Adipocyte (in vitro differentiated cells): ENCODE measurements at regions not wholly inside any gene's neighbourhood (a gene's known extent, or its start where the extent isn't known, plus 50 kb on each side); places are given as distances from the start of the nearest gene placed in this dataset.
"Not testable (repeated sequence)": the region's sequence is repeated elsewhere in the genome, so short reads cannot be mapped to it uniquely, and the experiment has no call there.

Experiments
- DNase-seq: peaks from one replicate; pipeline ENCODE4 v3.0.0-alpha.2; 2015; ENCODE audit warnings: low read depth
- H3K27me3 ChIP-seq: replicated peaks from 2 replicates; pipeline ENCODE4 v1.7.0; 2013; ENCODE audit warnings: mild to moderate bottlenecking, low read length, moderate library complexity; ENCODE audit not compliant: control insufficient read depth, insufficient read depth
- H3K36me3 ChIP-seq: 2 replicates; pipeline ENCODE4 v1.7.0; 2013; ENCODE audit warnings: low read length, mild to moderate bottlenecking, moderate library complexity; ENCODE audit not compliant: control insufficient read depth, insufficient read depth, severe bottlenecking
- H3K4me1 ChIP-seq: 2 replicates; pipeline ENCODE4 v1.7.0; 2013; ENCODE audit warnings: mild to moderate bottlenecking, low read length, moderate library complexity; ENCODE audit not compliant: control insufficient read depth, insufficient read depth
- H3K4me3 ChIP-seq: 2 replicates; pipeline ENCODE4 v1.7.0; 2013; ENCODE audit warnings: mild to moderate bottlenecking, low read length, moderate library complexity
- H3K9ac ChIP-seq: 2 replicates; pipeline ENCODE4 v1.7.0; 2013; ENCODE audit warnings: mild to moderate bottlenecking, low read length, moderate library complexity
- H3K9me3 ChIP-seq: 2 replicates; pipeline ENCODE4 v1.7.0; 2013; ENCODE audit warnings: mild to moderate bottlenecking, low read length, moderate library complexity; ENCODE audit not compliant: control insufficient read depth

GRCh38 chr9:88849878-88850277 lies 141.4 kb upstream of the S1PR3 start:
- not testable (repeated sequence) for H3K9ac ChIP-seq, H3K27me3 ChIP-seq, H3K36me3 ChIP-seq, H3K4me3 ChIP-seq, DNase-seq
- H3K4me1 ChIP-seq = peaks cover 12% of the 10 kb centered on the region
- peaks cover 15% of the 10 kb centered on the region for H3K9me3 ChIP-seq

DNA sequence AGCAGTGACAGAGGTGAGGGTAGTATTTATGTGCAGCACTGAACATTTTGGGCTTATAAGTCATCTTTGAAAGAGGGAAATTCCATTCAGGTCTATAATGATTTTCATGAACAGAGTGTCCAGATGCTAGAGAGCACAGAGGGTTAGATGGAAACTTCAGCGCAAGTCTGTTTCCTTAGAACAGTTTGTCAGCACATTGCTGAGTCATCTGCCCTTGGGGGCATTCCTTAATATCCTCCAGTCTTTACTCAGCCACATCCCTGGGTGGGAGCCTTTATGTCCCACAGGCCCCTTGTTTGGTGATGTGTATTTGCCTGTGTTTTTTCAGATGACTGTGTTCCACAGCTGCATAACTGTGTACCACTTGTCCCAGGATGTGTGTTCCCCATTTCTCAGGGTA lies 138.5 kb upstream of the S1PR3 start:
- Histone ChIP-seq H3K4me3 (peak overlapping the region; percentile 7), H3K9ac (peak overlapping the region; percentile 59), H3K36me3 (no peaks in the 10 kb centered on the region), H3K27me3 (no peaks in the 10 kb centered on the region), H3K4me1 (peaks cover 12% of the 10 kb centered on the region), H3K9me3 (peaks cover 21% of the 10 kb centered on the region)
- DNase-seq = peak; percentile 95

DNA sequence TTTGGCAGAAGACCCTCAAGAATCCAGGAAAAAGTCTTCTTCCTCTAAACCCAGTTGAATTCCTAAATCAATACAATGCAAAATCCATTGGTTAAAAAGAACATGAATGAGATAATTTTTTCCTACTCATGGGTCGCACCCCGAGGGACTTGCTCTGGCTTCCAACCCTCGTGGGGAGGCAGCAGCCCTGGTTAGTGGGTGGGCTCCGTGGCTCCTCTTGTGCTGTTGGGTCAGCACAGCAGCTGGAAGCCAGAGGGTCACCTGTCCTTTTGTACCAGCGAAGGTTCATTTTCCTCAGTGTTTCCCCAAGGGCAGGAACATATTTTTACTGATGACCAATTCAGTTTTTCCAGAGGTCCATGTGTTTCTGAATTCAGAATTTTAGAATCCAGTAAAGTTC lies 120.6 kb upstream of the S1PR3 start:
- Histone ChIP-seq H3K4me3 (no peak overlapping the region), H3K9me3 (peaks cover under 1% of the 10 kb centered on the region), H3K9ac (no peak overlapping the region), H3K4me1 (peaks cover 9% of the 10 kb centered on the region), H3K27me3 (no peaks in the 10 kb centered on the region), H3K36me3 (no peaks in the 10 kb centered on the region)
- no peak for DNase-seq

DNA sequence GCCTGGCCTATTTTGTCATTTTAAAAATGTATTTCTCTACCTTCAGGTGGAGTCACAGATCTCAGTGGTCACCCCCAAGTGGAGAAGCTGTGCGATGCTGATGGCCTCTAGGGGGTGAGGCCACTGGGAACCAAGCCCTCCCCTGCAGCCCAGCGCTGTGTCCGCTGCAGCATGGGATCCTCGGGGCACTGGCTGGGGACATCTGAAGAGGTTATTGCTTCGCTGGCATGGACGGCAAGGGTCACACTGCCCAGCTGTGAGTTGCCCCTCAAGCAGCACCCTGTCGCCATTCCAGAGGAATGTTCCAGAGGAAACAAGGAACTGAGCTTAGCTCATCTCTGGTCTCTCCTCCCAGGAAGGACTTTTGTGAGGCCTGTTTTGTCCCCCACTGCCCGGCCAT lies 119.6 kb upstream of the S1PR3 start:
- no peak for DNase-seq

GRCh38 chr9:88872192-88872946 lies 118.9 kb upstream of the S1PR3 start:
- DNase-seq = peak; percentile 20
- Histone ChIP-seq H3K9me3 (no peaks in the 10 kb centered on the region), H3K9ac (no peak overlapping the region), H3K36me3 (no peaks in the 10 kb centered on the region), H3K4me3 (no peak overlapping the region), H3K4me1 (peaks cover 9% of the 10 kb centered on the region), H3K27me3 (no peaks in the 10 kb centered on the region)

More for the DNA sequence above, 119.6 kb upstream of the S1PR3 start:
- no peaks in the 10 kb centered on the region for H3K27me3 ChIP-seq
- H3K36me3 ChIP-seq = no peaks in the 10 kb centered on the region
- peaks cover 9% of the 10 kb centered on the region for H3K4me1 ChIP-seq
- no peak overlapping the region for H3K9ac ChIP-seq
- no peak overlapping the region for H3K4me3 ChIP-seq
- no peaks in the 10 kb centered on the region for H3K9me3 ChIP-seq

DNA sequence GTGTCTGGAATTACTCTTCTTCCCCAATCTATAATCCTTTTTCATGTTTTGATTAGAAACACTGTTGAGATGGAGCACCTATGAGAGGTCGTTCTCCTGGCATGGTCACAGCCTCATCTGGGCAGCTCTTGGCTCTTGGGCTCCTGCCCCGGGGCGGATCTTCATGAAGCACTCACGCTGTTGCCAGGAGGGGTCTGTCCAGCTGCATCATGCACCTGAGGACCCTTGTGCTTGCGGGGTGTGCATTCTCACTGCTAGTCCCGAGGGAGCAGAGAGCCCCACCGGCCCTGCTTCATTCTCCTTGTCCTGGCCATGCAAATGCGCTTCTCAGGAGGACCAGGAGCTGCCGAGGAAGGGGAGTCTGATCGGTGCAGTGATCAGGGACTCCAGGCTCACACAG lies 117.6 kb upstream of the S1PR3 start:
- no peak for DNase-seq

DNA sequence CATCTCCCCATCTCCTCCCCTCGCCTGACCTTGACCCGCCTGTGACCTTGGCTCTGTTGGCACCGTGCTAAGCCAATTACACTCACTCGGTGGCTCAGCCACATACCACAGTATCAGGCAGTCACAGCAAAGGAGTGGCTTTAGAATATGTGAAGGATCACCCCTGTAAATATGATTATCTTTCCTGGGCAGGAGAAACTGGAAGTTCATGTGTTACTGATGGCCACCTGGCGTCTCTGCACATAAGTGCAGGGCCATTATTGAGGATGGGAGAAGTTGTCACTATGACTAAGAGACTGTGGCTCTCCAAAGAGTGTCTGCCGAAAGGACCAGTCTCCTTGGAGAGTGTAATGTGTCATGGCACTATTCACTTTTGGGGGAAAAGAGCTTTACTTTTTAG lies 116.9 kb upstream of the S1PR3 start:
- Histone ChIP-seq H3K9ac (no peak overlapping the region), H3K36me3 (no peaks in the 10 kb centered on the region), H3K4me1 (peaks cover 9% of the 10 kb centered on the region), H3K27me3 (no peaks in the 10 kb centered on the region), H3K9me3 (no peaks in the 10 kb centered on the region), H3K4me3 (no peak overlapping the region)
- DNase-seq = peak; percentile 66

More for the DNA sequence above, 117.6 kb upstream of the S1PR3 start:
- no peaks in the 10 kb centered on the region for H3K36me3 ChIP-seq
- H3K27me3 ChIP-seq = no peaks in the 10 kb centered on the region
- no peak overlapping the region for H3K4me3 ChIP-seq
- peaks cover 9% of the 10 kb centered on the region for H3K4me1 ChIP-seq
- H3K9me3 ChIP-seq = no peaks in the 10 kb centered on the region
- H3K9ac ChIP-seq = no peak overlapping the region

- Histone ChIP-seq H3K27me3 (no peaks in the 10 kb centered on the region), H3K4me3 (no peak overlapping the region), H3K36me3 (no peaks in the 10 kb centered on the region), H3K9ac (no peak overlapping the region), H3K4me1 (peaks cover 9% of the 10 kb centered on the region), H3K9me3 (no peaks in the 10 kb centered on the region)
- no peak for DNase-seq
These were observed 115.7 kb upstream of the S1PR3 start for GRCh38 chr9:88875400-88876120.

DNA sequence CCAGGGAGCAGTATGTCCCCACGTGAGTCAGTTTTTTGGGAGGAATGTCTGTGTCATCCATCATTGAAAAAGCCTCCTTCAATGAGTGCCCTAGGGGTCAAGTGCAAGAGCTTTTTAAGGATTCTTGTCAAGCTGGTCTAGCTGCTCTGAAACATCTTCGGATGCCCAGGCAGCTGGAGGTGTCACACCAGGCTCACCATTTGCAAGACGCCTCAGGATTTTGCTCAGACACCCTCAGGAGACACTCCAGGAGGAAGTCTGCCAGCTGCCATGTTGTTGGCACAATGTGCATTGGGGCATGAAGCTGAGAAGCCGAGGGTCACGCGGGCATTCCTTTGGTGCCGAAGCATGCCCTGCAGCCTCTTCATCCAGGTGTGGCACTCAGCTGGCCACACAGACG lies 111.1 kb upstream of the S1PR3 start:
- no peaks in the 10 kb centered on the region for H3K27me3 ChIP-seq
- no peaks in the 10 kb centered on the region for H3K36me3 ChIP-seq
- H3K9me3 ChIP-seq = no peaks in the 10 kb centered on the region
- no peak overlapping the region for H3K4me3 ChIP-seq
- no peaks in the 10 kb centered on the region for H3K4me1 ChIP-seq
- DNase-seq = no peak
- no peak overlapping the region for H3K9ac ChIP-seq

GRCh38 chr9:88884291-88884690 lies 107.0 kb upstream of the S1PR3 start:
- H3K9ac ChIP-seq, DNase-seq, H3K27me3 ChIP-seq, H3K4me3 ChIP-seq, H3K9me3 ChIP-seq, H3K36me3 ChIP-seq, H3K4me1 ChIP-seq: not testable (repeated sequence)

GRCh38 chr9:88886762-88887161 lies 104.5 kb upstream of the S1PR3 start:
- H3K4me3 ChIP-seq, H3K27me3 ChIP-seq, H3K4me1 ChIP-seq, DNase-seq, H3K9ac ChIP-seq, H3K9me3 ChIP-seq, H3K36me3 ChIP-seq: not testable (repeated sequence)
